ENCODE measurements at regions not wholly inside any gene's neighbourhood (a gene's known extent, or its start where the extent isn't known, plus 50 kb on each side); places are given as distances from the start of the nearest gene placed in this dataset.

- H3K27ac Mint-ChIP-seq = peak overlapping the region; percentile 19
- peak; percentile 42 for DNase-seq
- no peak overlapping the region for H3K4me3 Mint-ChIP-seq
- H3K9me3 Mint-ChIP-seq = no peaks in the 10 kb centered on the region
- intact Hi-C loops (cut with micrococcal nuclease) = no loop called here
- peaks cover 6% of the 10 kb centered on the region for H3K4me1 Mint-ChIP-seq
- peaks cover 4% of the 10 kb centered on the region for H3K27me3 Mint-ChIP-seq
- H3K36me3 Mint-ChIP-seq (ENCODE audit: low read depth) = no peaks in the 10 kb centered on the region
These were observed 443.0 kb downstream of the PTPRU start for GRCh38 chr1:29679316-29679715.

GRCh38 chr1:29677028-29678024 is 441.0 kb downstream of the PTPRU start:
- Mint-ChIP-seq H3K36me3 (ENCODE audit: low read depth) (no peaks in the 10 kb centered on the region), H3K27ac (no peak overlapping the region), H3K4me1 (no peaks in the 10 kb centered on the region), H3K4me3 (no peak overlapping the region), H3K27me3 (peaks cover 4% of the 10 kb centered on the region), H3K9me3 (no peaks in the 10 kb centered on the region)
- DNase-seq = peak; percentile 39
- intact Hi-C loops (cut with micrococcal nuclease) = no loop called here

- intact Hi-C loops (cut with micrococcal nuclease) = no loop called here
- H3K36me3 Mint-ChIP-seq (ENCODE audit: low read depth) = no peaks in the 10 kb centered on the region
- H3K27ac Mint-ChIP-seq = no peak overlapping the region
- H3K27me3 Mint-ChIP-seq = peaks cover 4% of the 10 kb centered on the region
- no peak overlapping the region for H3K4me3 Mint-ChIP-seq
- H3K9me3 Mint-ChIP-seq = no peaks in the 10 kb centered on the region
- H3K4me1 Mint-ChIP-seq = no peaks in the 10 kb centered on the region
- peak; percentile 19 for DNase-seq
These were observed 440.2 kb downstream of the PTPRU start for GRCh38 chr1:29676496-29676895.

- Mint-ChIP-seq H3K9me3 (no peaks in the 10 kb centered on the region), H3K36me3 (ENCODE audit: low read depth) (no peaks in the 10 kb centered on the region), H3K27ac (no peak overlapping the region)
These were observed 439.4 kb downstream of the PTPRU start for GRCh38 chr1:29675481-29676263.

GRCh38 chr1:29674627-29675326 is 438.5 kb downstream of the PTPRU start:
- DNase-seq = no peak
- Mint-ChIP-seq H3K36me3 (ENCODE audit: low read depth) (no peaks in the 10 kb centered on the region), H3K27me3 (peaks cover 6% of the 10 kb centered on the region), H3K4me3 (no peak overlapping the region), H3K4me1 (no peaks in the 10 kb centered on the region), H3K9me3 (no peaks in the 10 kb centered on the region), H3K27ac (no peak overlapping the region)
- intact Hi-C loops (cut with micrococcal nuclease) = no loop called here

More at GRCh38 chr1:29675481-29676263, 439.4 kb downstream of the PTPRU start:
- no peak overlapping the region for H3K4me3 Mint-ChIP-seq
- H3K4me1 Mint-ChIP-seq = no peaks in the 10 kb centered on the region
- DNase-seq = peak; percentile 47
- H3K27me3 Mint-ChIP-seq = peaks cover 4% of the 10 kb centered on the region
- intact Hi-C loops (cut with micrococcal nuclease) = no loop called here

- Mint-ChIP-seq H3K9me3 (no peaks in the 10 kb centered on the region), H3K4me3 (no peak overlapping the region), H3K27me3 (peaks cover 6% of the 10 kb centered on the region), H3K36me3 (ENCODE audit: low read depth) (no peaks in the 10 kb centered on the region), H3K27ac (no peak overlapping the region), H3K4me1 (no peaks in the 10 kb centered on the region)
- DNase-seq = no peak
- intact Hi-C loops (cut with micrococcal nuclease) = no loop called here
These were observed 437.6 kb downstream of the PTPRU start for GRCh38 chr1:29673669-29674626.

GRCh38 chr1:29673228-29673500 is 436.8 kb downstream of the PTPRU start:
- H3K36me3 Mint-ChIP-seq (ENCODE audit: low read depth) = no peaks in the 10 kb centered on the region
- no peaks in the 10 kb centered on the region for H3K4me1 Mint-ChIP-seq
- no peak overlapping the region for H3K4me3 Mint-ChIP-seq
- H3K27me3 Mint-ChIP-seq = peaks cover 6% of the 10 kb centered on the region
- H3K27ac Mint-ChIP-seq = no peak overlapping the region
- intact Hi-C loops (cut with micrococcal nuclease) = no loop called here
- H3K9me3 Mint-ChIP-seq = no peaks in the 10 kb centered on the region
- DNase-seq = no peak

GRCh38 chr1:29672416-29673227 is 436.3 kb downstream of the PTPRU start:
- no peak for DNase-seq
- H3K27me3 Mint-ChIP-seq = peaks cover 5% of the 10 kb centered on the region
- H3K9me3 Mint-ChIP-seq = no peaks in the 10 kb centered on the region
- H3K27ac Mint-ChIP-seq = no peak overlapping the region
- H3K4me1 Mint-ChIP-seq = no peaks in the 10 kb centered on the region
- H3K36me3 Mint-ChIP-seq (ENCODE audit: low read depth) = no peaks in the 10 kb centered on the region
- intact Hi-C loops (cut with micrococcal nuclease) = no loop called here
- no peak overlapping the region for H3K4me3 Mint-ChIP-seq

- no peaks in the 10 kb centered on the region for H3K4me1 Mint-ChIP-seq
- intact Hi-C loops (cut with micrococcal nuclease) = no loop called here
- no peaks in the 10 kb centered on the region for H3K9me3 Mint-ChIP-seq
- DNase-seq = no peak
- no peaks in the 10 kb centered on the region for H3K36me3 Mint-ChIP-seq (ENCODE audit: low read depth)
- no peak overlapping the region for H3K27ac Mint-ChIP-seq
- H3K4me3 Mint-ChIP-seq = no peak overlapping the region
- peaks cover 13% of the 10 kb centered on the region for H3K27me3 Mint-ChIP-seq
These were observed 435.4 kb downstream of the PTPRU start for GRCh38 chr1:29671446-29672356.

GRCh38 chr1:29670752-29671151 is 434.4 kb downstream of the PTPRU start:
- peaks cover 21% of the 10 kb centered on the region for H3K27me3 Mint-ChIP-seq
- H3K36me3 Mint-ChIP-seq (ENCODE audit: low read depth) = no peaks in the 10 kb centered on the region
- H3K9me3 Mint-ChIP-seq = no peaks in the 10 kb centered on the region
- intact Hi-C loops (cut with micrococcal nuclease) = no loop called here
- H3K4me3 Mint-ChIP-seq = no peak overlapping the region
- DNase-seq = no peak
- H3K4me1 Mint-ChIP-seq = no peaks in the 10 kb centered on the region
- H3K27ac Mint-ChIP-seq = no peak overlapping the region

GRCh38 chr1:29669912-29670311 is 433.6 kb downstream of the PTPRU start:
- H3K27ac Mint-ChIP-seq = no peak overlapping the region
- no peak overlapping the region for H3K4me3 Mint-ChIP-seq
- no peak for DNase-seq
- no peaks in the 10 kb centered on the region for H3K4me1 Mint-ChIP-seq
- H3K36me3 Mint-ChIP-seq (ENCODE audit: low read depth) = no peaks in the 10 kb centered on the region
- intact Hi-C loops (cut with micrococcal nuclease) = no loop called here
- no peaks in the 10 kb centered on the region for H3K9me3 Mint-ChIP-seq
- peaks cover 28% of the 10 kb centered on the region for H3K27me3 Mint-ChIP-seq

Data from activated CD4-positive, alpha-beta T cell treated with anti-CD3 and anti-CD28 coated beads, Interleukin-2, amount 10 ng/mL, durations not matched to agents 24 days and 14 days (primary cell).